ENCODE measurements at regions not wholly inside any gene's neighbourhood (a gene's known extent, or its start where the extent isn't known, plus 50 kb on each side); places are given as distances from the start of the nearest gene placed in this dataset.
"Not testable (repeated sequence)": the region's sequence is repeated elsewhere in the genome, so short reads cannot be mapped to it uniquely, and the experiment has no call there.

DNA sequence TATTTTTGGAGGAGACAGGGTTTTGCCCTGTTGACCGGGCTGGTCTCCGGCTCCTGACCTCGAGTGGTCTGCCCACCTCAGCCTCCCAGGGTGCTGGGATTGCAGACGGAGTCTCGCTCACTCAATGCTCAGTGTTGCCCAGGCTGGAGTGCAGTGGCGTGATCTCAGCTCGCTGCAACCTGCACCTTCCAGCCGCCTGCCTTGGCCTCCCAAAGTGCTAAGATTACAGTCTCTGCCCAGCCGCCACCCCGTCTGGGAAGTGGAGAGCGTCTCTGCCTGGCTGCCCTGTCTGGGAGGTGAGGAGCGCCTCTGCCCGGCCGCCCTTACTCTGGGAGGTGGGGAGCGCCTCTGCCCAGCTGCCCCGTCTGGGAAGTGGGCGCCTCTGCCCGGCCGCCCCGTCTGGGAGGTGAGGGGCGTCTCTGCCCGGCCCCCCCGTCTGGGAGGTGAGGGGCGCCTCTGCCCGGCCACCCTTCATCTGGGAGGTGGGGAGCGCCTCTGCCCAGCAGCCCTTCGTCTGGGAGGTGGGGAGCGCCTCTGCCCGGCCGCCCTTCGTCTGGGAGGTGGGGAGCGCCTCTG lies 249.8 kb upstream of the USP15 start:
- TF ChIP-seq CTCF (IDR thresholded peaks at IDR 0.05; ENCODE audit: insufficient read depth, low read length); POLR2AphosphoS5 (IDR thresholded peaks at IDR 0.05; ENCODE audit: low read depth): not testable (repeated sequence)
- TF ChIP-seq, protein P1, sequence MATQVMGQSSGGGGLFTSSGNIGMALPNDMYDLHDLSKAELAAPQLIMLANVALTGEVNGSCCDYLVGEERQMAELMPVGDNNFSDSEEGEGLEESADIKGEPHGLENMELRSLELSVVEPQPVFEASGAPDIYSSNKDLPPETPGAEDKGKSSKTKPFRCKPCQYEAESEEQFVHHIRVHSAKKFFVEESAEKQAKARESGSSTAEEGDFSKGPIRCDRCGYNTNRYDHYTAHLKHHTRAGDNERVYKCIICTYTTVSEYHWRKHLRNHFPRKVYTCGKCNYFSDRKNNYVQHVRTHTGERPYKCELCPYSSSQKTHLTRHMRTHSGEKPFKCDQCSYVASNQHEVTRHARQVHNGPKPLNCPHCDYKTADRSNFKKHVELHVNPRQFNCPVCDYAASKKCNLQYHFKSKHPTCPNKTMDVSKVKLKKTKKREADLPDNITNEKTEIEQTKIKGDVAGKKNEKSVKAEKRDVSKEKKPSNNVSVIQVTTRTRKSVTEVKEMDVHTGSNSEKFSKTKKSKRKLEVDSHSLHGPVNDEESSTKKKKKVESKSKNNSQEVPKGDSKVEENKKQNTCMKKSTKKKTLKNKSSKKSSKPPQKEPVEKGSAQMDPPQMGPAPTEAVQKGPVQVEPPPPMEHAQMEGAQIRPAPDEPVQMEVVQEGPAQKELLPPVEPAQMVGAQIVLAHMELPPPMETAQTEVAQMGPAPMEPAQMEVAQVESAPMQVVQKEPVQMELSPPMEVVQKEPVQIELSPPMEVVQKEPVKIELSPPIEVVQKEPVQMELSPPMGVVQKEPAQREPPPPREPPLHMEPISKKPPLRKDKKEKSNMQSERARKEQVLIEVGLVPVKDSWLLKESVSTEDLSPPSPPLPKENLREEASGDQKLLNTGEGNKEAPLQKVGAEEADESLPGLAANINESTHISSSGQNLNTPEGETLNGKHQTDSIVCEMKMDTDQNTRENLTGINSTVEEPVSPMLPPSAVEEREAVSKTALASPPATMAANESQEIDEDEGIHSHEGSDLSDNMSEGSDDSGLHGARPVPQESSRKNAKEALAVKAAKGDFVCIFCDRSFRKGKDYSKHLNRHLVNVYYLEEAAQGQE (IDR thresholded peaks at IDR 0.05; ENCODE audit: insufficient replicate concordance, low read depth) = not testable (repeated sequence)
